Activated T-cell treated with anti-CD3 and anti-CD28 coated beads, Interleukin-2, amount 50 U/mL, for 4 hours (primary cell): ENCODE measurements at regions not wholly inside any gene's neighbourhood (a gene's known extent, or its start where the extent isn't known, plus 50 kb on each side); places are given as distances from the start of the nearest gene placed in this dataset.
A peak's percentile ranks its signal among the peaks of the same experiment; 100 is the strongest.

Experiments used
- ATAC-seq, 2 donors: fragments of 200-7000 bp; cut with Tn5 transposase; one replicate each; pipeline ENCODE4 v1.10.0; 2021
- DNase-seq: peaks from one replicate; pipeline ENCODE4 v3.0.0-alpha.2; 2020
- H3K27me3 Mint-ChIP-seq: one replicate; pipeline ENCODE4 v1.8.0; 2021; ENCODE audit warnings: low read depth, mixed read lengths
- H3K36me3 Mint-ChIP-seq: one replicate; pipeline ENCODE4 v1.8.0; 2022; ENCODE audit warnings: mixed read lengths; ENCODE audit not compliant: insufficient read depth
- H3K4me1 Mint-ChIP-seq: one replicate; pipeline ENCODE4 v1.8.0; 2021; ENCODE audit warnings: low read depth, mixed read lengths
- H3K4me3 Mint-ChIP-seq: one replicate; pipeline ENCODE4 v1.8.0; 2021; ENCODE audit warnings: mild to moderate bottlenecking, moderate library complexity, mixed read lengths
- H3K9me3 Mint-ChIP-seq: one replicate; pipeline ENCODE4 v1.8.0; 2021; ENCODE audit warnings: mixed read lengths

GRCh38 chr13:75231235-75231634 is 250.7 kb downstream of the TBC1D4 start:
- H3K9me3 Mint-ChIP-seq = no peaks in the 10 kb centered on the region
- no peak for DNase-seq
- no peak overlapping the region for H3K4me3 Mint-ChIP-seq
- H3K27me3 Mint-ChIP-seq = peaks cover 3% of the 10 kb centered on the region
- H3K36me3 Mint-ChIP-seq = no peaks in the 10 kb centered on the region
- no peaks in the 10 kb centered on the region for H3K4me1 Mint-ChIP-seq
- ATAC-seq = no peak

GRCh38 chr13:75226733-75227435 is 255.1 kb downstream of the TBC1D4 start:
- Mint-ChIP-seq H3K4me3 (no peak overlapping the region), H3K27me3 (peaks cover 3% of the 10 kb centered on the region), H3K9me3 (no peaks in the 10 kb centered on the region), H3K36me3 (no peaks in the 10 kb centered on the region), H3K4me1 (no peaks in the 10 kb centered on the region)
- DNase-seq (no peak), ATAC-seq (peak in 1 of 2 donors; percentile 34)

DNA sequence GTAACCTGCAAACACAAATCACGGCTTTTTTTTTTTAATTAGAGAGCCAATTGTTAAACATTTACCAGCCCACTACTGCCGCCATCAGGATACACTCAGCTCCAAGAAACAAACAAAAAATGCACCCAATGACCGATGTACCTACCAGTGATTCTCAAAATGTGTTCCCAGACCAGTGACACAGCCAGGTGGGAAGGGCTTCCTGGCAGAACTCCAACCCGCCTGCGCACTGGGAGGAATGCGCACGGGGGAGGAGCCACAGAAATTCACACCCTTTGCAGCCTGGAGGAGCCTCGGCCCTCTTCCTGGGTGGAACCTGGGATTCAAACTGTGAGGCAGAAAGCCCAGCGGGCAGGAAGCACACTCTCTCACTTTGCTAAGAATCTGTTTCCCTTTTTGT is 255.9 kb downstream of the TBC1D4 start:
- H3K4me1 Mint-ChIP-seq = no peaks in the 10 kb centered on the region
- no peak for DNase-seq
- no peak for ATAC-seq
- no peak overlapping the region for H3K4me3 Mint-ChIP-seq
- H3K27me3 Mint-ChIP-seq = peaks cover 3% of the 10 kb centered on the region
- H3K9me3 Mint-ChIP-seq = no peaks in the 10 kb centered on the region
- H3K36me3 Mint-ChIP-seq = no peaks in the 10 kb centered on the region

GRCh38 chr13:75225288-75226032 is 256.5 kb downstream of the TBC1D4 start:
- Mint-ChIP-seq H3K27me3 (peaks cover 7% of the 10 kb centered on the region), H3K4me1 (no peaks in the 10 kb centered on the region), H3K4me3 (no peak overlapping the region), H3K9me3 (no peaks in the 10 kb centered on the region), H3K36me3 (no peaks in the 10 kb centered on the region)
- DNase-seq (no peak), ATAC-seq (no peak)

- Mint-ChIP-seq H3K9me3 (no peaks in the 10 kb centered on the region), H3K27me3 (peaks cover 12% of the 10 kb centered on the region), H3K36me3 (no peaks in the 10 kb centered on the region), H3K4me3 (no peak overlapping the region), H3K4me1 (peaks cover 6% of the 10 kb centered on the region)
- DNase-seq (no peak), ATAC-seq (no peak)
Measured at GRCh38 chr13:75224053-75224742, 257.8 kb downstream of the TBC1D4 start.

DNA sequence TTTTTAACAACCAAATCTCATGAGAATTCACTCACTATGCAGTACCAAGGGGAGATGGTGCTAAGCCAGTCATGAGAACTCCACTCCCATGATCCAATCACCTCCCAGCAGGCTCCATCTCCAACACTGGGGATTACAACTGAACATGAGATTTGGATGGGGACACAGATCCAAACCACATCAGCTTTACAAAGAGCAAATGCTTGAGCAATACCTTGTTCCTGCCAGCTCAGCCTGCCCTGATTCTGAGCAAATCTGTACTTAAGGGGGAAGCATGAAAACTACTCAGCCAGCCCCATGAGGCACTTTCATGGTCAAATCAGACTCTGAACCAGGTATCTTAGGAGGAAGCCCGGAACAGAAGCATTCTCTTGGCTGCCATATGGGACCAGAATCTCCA is 259.9 kb downstream of the TBC1D4 start:
- DNase-seq = no peak
- Mint-ChIP-seq H3K4me3 (no peak overlapping the region), H3K27me3 (peaks cover 12% of the 10 kb centered on the region), H3K36me3 (no peaks in the 10 kb centered on the region), H3K9me3 (no peaks in the 10 kb centered on the region), H3K4me1 (peaks cover 6% of the 10 kb centered on the region)
- no peak for ATAC-seq

DNA sequence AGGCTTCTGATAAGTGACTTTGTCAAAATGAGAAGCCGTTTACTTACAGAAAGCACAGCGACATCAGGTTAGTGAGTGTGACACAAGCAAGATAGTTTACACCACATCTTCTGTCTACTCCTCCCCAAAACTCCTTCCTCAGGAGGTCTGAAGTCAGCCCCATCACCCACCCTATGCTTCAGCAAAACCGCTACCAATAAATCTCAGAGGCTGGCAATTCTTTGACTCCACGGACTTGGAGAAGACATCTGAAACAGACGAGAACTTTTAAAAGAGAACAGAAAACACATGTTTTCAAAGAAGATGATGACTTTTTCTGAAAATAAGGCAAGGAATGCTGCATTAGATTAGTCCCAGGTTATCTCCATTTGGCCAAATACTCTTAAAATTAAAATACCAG is 261.1 kb downstream of the TBC1D4 start:
- Mint-ChIP-seq H3K9me3 (no peaks in the 10 kb centered on the region), H3K4me3 (no peak overlapping the region)
- ATAC-seq = no peak

GRCh38 chr13:75220238-75220542 is 261.8 kb downstream of the TBC1D4 start:
- DNase-seq (no peak), ATAC-seq (no peak)
- no peaks in the 10 kb centered on the region for H3K36me3 Mint-ChIP-seq
- peaks cover 17% of the 10 kb centered on the region for H3K27me3 Mint-ChIP-seq
- no peaks in the 10 kb centered on the region for H3K9me3 Mint-ChIP-seq
- H3K4me1 Mint-ChIP-seq = peaks cover 6% of the 10 kb centered on the region
- H3K4me3 Mint-ChIP-seq = no peak overlapping the region

More for the DNA sequence above, 261.1 kb downstream of the TBC1D4 start:
- peaks cover 17% of the 10 kb centered on the region for H3K27me3 Mint-ChIP-seq
- H3K36me3 Mint-ChIP-seq = no peaks in the 10 kb centered on the region
- DNase-seq = no peak
- H3K4me1 Mint-ChIP-seq = peaks cover 6% of the 10 kb centered on the region

GRCh38 chr13:75219479-75220237 is 262.3 kb downstream of the TBC1D4 start:
- H3K4me1 Mint-ChIP-seq = peaks cover 6% of the 10 kb centered on the region
- peak; percentile 84 for DNase-seq
- no peaks in the 10 kb centered on the region for H3K9me3 Mint-ChIP-seq
- peaks cover 17% of the 10 kb centered on the region for H3K27me3 Mint-ChIP-seq
- no peaks in the 10 kb centered on the region for H3K36me3 Mint-ChIP-seq
- H3K4me3 Mint-ChIP-seq = peak overlapping the region; percentile 19
- ATAC-seq = peak; percentile 99

DNA sequence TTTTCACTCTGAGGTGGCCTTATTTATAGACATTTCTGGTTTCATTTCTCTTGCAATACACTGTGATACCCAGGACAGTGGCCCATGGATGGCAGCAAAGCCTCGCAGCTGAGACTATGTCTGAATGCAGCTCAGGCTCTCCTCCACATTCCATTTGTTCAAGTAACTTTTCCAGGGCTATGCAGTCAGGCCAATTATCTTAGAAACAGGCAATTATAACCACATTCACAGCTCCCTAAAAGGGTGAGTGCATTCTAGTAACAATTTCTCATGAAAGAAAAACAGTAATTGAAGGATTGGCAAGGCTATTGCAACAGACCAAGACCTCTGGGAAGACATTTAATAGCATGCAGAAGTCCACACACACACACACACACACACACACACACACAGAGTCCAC is 264.0 kb downstream of the TBC1D4 start:
- H3K27me3 Mint-ChIP-seq = peaks cover 17% of the 10 kb centered on the region
- H3K4me1 Mint-ChIP-seq = peaks cover 6% of the 10 kb centered on the region
- no peak for DNase-seq
- ATAC-seq = no peak
- no peaks in the 10 kb centered on the region for H3K36me3 Mint-ChIP-seq
- no peak overlapping the region for H3K4me3 Mint-ChIP-seq
- no peaks in the 10 kb centered on the region for H3K9me3 Mint-ChIP-seq

DNA sequence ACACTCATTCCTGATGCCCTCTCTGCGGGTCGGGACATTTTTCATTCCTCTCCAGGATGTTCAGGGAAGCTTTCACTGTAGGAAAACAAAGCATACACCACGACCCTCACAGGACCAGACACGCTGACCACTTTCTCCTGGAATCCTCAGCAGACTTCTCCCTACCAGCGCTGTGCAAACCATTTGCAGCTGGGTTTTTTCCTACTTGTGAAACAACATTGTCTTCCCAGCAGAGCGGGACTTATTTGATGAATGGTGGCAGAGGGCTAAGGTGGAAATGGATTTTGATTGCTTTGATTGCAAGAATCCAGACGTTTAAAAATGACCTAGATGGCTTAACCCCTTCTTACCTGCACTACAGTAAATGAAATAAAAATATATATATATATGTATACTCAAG is 265.9 kb downstream of the TBC1D4 start:
- no peaks in the 10 kb centered on the region for H3K36me3 Mint-ChIP-seq
- H3K27me3 Mint-ChIP-seq = peaks cover 17% of the 10 kb centered on the region
- ATAC-seq (no peak), DNase-seq (no peak)
- peaks cover 6% of the 10 kb centered on the region for H3K4me1 Mint-ChIP-seq
- no peak overlapping the region for H3K4me3 Mint-ChIP-seq
- H3K9me3 Mint-ChIP-seq = no peaks in the 10 kb centered on the region

GRCh38 chr13:75214846-75215245 is 267.1 kb downstream of the TBC1D4 start:
- Mint-ChIP-seq H3K27me3 (peaks cover 11% of the 10 kb centered on the region), H3K36me3 (no peaks in the 10 kb centered on the region), H3K9me3 (no peaks in the 10 kb centered on the region), H3K4me1 (peaks cover 5% of the 10 kb centered on the region), H3K4me3 (no peak overlapping the region)
- no peak for ATAC-seq
- DNase-seq = no peak

DNA sequence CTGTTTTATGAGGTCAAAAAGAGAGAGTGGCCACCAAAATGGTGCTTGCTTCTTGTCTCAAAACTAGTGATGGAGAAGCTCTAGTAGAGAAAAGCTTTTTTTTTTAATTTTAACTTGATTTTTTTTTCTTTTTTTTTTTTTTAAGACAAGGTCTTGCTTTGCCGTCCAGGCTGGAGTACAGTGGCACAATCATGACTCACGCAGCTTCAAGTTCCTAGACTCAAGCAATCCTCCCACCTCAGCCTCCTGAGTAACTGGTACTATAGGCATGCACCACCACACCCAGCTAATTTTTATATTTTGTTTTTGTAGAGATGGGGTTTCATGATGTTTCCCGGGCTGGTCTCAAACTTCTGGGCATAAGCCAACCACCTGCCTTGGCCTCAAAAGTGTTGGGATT is 279.0 kb downstream of the TBC1D4 start:
- no peak for ATAC-seq
- no peak overlapping the region for H3K4me3 Mint-ChIP-seq

DNA sequence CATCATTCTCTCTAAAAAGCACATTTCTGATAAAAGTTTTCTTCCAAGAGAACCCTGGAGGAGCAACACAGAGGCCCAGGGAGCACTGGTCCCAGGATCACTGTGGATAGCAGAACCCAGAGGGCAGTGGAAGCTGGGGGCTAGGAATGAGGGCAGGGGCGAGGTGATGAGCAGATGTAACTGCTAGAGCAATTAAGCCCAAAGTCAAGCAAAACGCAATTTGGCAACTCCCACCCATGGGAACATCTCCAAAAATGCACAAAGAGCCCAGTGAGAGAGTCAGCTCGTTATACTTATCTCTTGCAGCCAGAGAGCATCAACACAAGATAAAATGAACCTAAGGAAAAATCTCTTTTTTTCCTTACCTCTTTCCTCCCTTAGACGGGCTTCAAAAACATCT is 284.2 kb downstream of the TBC1D4 start:
- H3K36me3 Mint-ChIP-seq = no peaks in the 10 kb centered on the region
- H3K4me1 Mint-ChIP-seq = no peaks in the 10 kb centered on the region
- H3K4me3 Mint-ChIP-seq = no peak overlapping the region
- no peak for ATAC-seq
- H3K9me3 Mint-ChIP-seq = no peaks in the 10 kb centered on the region
- peaks cover 18% of the 10 kb centered on the region for H3K27me3 Mint-ChIP-seq
- no peak for DNase-seq

More for the DNA sequence above, 279.0 kb downstream of the TBC1D4 start:
- Mint-ChIP-seq H3K4me1 (no peaks in the 10 kb centered on the region), H3K36me3 (no peaks in the 10 kb centered on the region), H3K9me3 (peaks cover 9% of the 10 kb centered on the region), H3K27me3 (peaks cover 6% of the 10 kb centered on the region)
- no peak for DNase-seq
